Astrocyte of the spinal cord (primary cell): ENCODE measurements at regions not wholly inside any gene's neighbourhood (a gene's known extent, or its start where the extent isn't known, plus 50 kb on each side); places are given as distances from the start of the nearest gene placed in this dataset.

Experiments used
- DNase-seq: peaks from one replicate; pipeline ENCODE4 v3.0.0; 2011; ENCODE audit warnings: low read depth, low spot score
- H3K4me3 ChIP-seq: 2 replicates; pipeline ENCODE4 v1.5.1; 2011; ENCODE audit warnings: low read depth, mild to moderate bottlenecking, low read length, moderate library complexity
- in situ Hi-C: cut with HindIII; loops from 2 replicates; pipeline ENCODE4 v1.10.0; 2017; ENCODE audit warnings: low sequenced_read_pairs
- TF ChIP-seq, protein P1 (sequence below): IDR thresholded peaks from 2 replicates; pipeline ENCODE4 v1.5.1; 2012; ENCODE audit warnings: low read depth, mild to moderate bottlenecking, low read length, inconsistent platforms

DNA sequence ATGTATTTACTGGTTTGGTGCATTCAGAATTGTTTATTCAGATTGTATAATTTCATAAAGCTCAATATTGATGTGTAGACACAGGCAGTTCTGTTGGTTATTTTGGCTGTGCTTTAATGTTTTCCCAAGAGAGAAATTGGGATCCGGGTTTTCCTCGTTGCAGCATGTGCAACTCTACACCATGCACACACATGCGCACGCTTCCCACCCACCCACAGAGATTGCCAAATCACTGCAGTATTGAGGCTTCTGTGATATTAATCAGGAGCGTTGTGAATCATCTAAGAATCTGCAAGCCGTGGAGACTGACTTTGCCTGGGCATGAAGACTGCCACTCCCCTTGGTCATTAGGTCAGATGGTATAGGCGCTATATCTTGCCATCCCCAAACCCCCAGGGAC is 571.5 kb downstream of the SLC4A3 start:
- no peak overlapping the region for H3K4me3 ChIP-seq
- in situ Hi-C loops = no loop called here
- TF ChIP-seq, protein P1, sequence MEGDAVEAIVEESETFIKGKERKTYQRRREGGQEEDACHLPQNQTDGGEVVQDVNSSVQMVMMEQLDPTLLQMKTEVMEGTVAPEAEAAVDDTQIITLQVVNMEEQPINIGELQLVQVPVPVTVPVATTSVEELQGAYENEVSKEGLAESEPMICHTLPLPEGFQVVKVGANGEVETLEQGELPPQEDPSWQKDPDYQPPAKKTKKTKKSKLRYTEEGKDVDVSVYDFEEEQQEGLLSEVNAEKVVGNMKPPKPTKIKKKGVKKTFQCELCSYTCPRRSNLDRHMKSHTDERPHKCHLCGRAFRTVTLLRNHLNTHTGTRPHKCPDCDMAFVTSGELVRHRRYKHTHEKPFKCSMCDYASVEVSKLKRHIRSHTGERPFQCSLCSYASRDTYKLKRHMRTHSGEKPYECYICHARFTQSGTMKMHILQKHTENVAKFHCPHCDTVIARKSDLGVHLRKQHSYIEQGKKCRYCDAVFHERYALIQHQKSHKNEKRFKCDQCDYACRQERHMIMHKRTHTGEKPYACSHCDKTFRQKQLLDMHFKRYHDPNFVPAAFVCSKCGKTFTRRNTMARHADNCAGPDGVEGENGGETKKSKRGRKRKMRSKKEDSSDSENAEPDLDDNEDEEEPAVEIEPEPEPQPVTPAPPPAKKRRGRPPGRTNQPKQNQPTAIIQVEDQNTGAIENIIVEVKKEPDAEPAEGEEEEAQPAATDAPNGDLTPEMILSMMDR = no peak

DNA sequence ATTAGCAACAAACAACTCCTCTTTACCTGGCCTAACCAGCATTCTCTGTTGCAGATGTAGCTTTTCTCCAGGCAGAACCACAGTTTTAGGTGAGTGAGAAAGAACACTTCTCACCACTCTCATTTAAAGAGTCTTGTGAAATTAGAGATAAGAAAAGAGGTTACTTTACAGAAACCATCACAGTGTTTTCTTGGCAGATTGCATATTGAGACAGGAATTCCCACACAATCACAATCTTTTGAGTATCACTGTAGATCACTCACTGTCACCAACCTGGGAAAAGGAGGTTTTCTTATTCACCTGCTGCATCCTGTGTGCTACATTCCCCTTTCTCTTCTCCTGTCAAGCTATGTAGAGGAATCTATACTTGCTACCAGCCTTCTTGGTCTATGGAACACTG is 574.6 kb downstream of the SLC4A3 start:
- TF ChIP-seq, protein P1 = no peak
- in situ Hi-C loops = no loop called here
- DNase-seq = no peak
- no peak overlapping the region for H3K4me3 ChIP-seq

More for the DNA sequence above, 571.5 kb downstream of the SLC4A3 start:
- peak; percentile 74 for DNase-seq

DNA sequence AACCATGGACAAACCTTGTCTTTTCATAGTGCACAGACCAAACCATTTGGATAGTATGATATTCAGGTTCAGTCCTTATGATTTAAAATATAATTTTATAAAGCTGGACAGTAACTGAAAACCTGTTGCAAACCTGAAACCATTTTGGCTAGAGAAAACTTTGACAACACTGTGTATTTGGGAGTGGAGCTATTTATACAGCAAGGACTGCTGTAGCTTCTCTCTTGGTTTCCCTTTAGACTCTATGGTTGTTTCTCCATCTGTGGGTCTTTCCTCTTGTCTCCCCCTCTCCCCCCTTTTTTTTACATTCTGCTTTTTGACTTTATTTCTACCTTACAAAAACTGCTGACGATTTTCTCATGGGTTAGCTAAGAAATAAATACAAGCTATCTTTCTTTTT is 581.7 kb downstream of the SLC4A3 start:
- in situ Hi-C loops = no loop called here
- TF ChIP-seq, protein P1 = no peak
- H3K4me3 ChIP-seq = no peak overlapping the region
- no peak for DNase-seq

DNA sequence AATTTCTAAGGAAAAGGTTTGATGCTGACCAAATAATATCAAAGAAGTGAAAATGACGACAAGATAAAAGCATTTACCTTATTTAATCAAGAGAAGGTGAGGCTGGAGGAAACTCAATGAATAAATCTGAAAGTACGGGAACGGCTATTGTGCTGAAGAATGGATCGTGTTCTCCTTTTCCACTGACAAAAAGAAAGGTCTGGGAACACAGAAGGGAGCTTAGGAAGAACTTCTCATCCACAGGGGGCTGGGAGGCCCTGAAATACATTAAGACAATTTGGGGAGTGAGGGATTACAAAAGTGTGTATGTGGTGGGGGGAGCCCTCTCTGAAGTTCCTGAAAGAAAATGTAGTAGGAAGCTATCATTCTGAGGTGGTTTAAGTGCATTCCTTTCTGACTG is 582.3 kb downstream of the SLC4A3 start:
- no peak overlapping the region for H3K4me3 ChIP-seq
- in situ Hi-C loops = no loop called here
- no peak for DNase-seq
- TF ChIP-seq, protein P1 = no peak

DNA sequence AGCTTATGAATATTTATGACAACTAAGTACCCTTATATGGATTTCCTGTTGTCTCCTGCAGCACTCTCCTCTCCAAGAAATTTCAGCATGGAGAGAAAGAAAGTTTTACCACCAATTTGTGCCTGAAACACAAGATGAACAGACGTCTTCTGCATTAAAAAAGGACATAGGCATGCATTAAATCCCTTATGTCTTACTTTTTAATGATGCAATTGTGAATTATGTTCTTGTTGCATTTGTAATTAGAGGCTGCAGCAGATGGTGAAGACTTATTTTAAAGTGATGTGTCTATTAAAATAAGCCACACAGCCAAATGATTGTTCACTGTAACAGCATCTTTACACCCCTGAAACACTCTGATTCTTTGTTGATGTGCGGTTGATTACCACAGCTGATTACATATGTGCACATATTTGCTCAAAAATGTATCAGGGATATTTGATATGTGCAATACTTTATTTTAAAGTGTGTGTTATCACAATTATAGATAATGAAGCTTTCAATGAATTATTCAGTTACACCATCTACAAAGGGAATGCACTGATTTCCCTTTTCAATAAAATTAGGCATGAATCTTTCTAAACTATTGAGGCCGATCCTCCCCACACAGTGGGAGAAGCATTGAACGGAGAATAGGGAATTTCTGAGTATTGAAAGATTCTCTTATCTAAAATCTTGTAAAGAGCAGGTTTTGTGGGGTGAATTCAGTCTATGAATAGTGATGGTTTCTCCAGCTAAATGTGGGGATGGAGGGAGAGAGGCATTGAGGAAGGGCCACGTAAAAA is 585.1 kb downstream of the SLC4A3 start:
- in situ Hi-C loops = no loop called here
- TF ChIP-seq, protein P1 = no peak
- DNase-seq = no peak
- no peak overlapping the region for H3K4me3 ChIP-seq

DNA sequence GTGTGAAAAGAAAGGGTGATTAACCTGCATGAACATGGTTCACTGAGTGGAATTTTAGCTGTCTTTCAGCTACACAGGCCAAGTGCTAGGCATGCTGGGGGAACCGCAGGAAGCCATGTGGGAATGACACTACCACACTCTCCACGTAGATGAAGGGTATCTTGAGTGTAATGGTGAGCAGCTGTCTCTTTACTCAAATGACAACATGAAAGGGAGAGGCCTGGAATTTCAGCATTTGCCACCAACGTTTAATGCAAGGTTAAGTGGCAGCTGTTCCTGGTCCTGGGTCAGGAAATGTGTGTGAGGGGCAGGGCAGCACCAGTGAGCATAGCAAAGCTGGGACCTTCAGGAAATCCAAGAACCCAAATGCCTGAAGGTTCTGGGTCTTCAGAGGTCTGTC is 588.4 kb downstream of the SLC4A3 start:
- no peak for DNase-seq
- no peak overlapping the region for H3K4me3 ChIP-seq
- TF ChIP-seq, protein P1 = no peak
- in situ Hi-C loops = no loop called here

DNA sequence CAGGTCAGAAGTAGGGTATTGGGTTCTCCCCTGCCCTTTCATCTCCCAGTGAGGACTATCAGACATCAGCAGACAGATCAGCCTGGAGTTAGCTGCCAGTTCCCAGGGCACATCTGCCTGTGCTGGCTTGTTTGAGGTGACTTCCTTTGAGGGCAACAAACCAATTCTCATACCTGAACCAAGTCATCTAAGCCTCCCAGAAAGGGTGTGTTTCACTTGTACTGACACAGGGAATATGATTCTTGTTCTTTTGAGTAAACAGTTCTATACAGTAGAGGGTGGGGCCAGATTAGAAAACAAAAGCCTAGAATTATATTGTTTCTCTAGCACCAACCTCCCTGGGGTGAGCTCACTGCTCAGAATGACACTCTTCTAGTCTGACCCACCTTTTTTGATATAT is 591.9 kb downstream of the SLC4A3 start:
- in situ Hi-C loops = no loop called here
- TF ChIP-seq, protein P1 = no peak
- DNase-seq = no peak
- H3K4me3 ChIP-seq = no peak overlapping the region
